K562 (cell line): ENCODE measurements at regions not wholly inside any gene's neighbourhood (a gene's known extent, or its start where the extent isn't known, plus 50 kb on each side); places are given as distances from the start of the nearest gene placed in this dataset.

ENCODE experiments used
- FOXA3 ChIP-seq, 2 experiments: fragments of 450-650 bp in 1 of 2; sonication (generic) in 1 of 2; formaldehyde crosslinking; IDR thresholded peaks in 1 of 2; conservative IDR thresholded peaks in 1 of 2; 2 replicates each; pipeline versions ENCODE4 v1.4.0 to v1.8.0; 2020 to 2022; ENCODE audit warnings: mild to moderate bottlenecking in 2 of 2, missing genetic modification reagents in 1 of 2
- KAT7 ChIP-seq: sonication (generic); formaldehyde crosslinking; IDR thresholded peaks from 2 replicates; pipeline ENCODE4 v1.8.0; 2022; ENCODE audit warnings: missing genetic modification reagents, mild to moderate bottlenecking, borderline replicate concordance
- ZFX ChIP-seq: sonication (generic); formaldehyde crosslinking; IDR thresholded peaks from 2 replicates; pipeline ENCODE4 v1.8.0; 2022; ENCODE audit warnings: mild to moderate bottlenecking, missing genetic modification reagents, moderate library complexity
- ZNF274 ChIP-seq: IDR thresholded peaks from 2 replicates; pipeline ENCODE4 v1.6.1; 2011; ENCODE audit warnings: low read depth, mild to moderate bottlenecking, low read length, moderate library complexity, borderline replicate concordance
- ZNF324 ChIP-seq: fragments of 250-450 bp; sonication (Bioruptor Pico); IDR thresholded peaks from 2 replicates; pipeline ENCODE4 v1.4.0; 2020; ENCODE audit warnings: mild to moderate bottlenecking
- ZNF395 ChIP-seq: fragments of 200-800 bp; sonication (Bioruptor generic); IDR thresholded peaks from 2 replicates; pipeline ENCODE4 v1.6.1; 2017; ENCODE audit warnings: missing genetic modification characterization, missing compliant biosample characterization

GRCh38 chr4:65819192-65819591 is 148.9 kb upstream of the EPHA5 start:
- TF ChIP-seq ZNF274 = no peak
- no peak for TF ChIP-seq KAT7 (CRISPR knock-in tag)
- TF ChIP-seq ZFX (CRISPR knock-in tag) = no peak
- TF ChIP-seq ZNF324 (CRISPR knock-in tag) = no peak
- no peak for TF ChIP-seq FOXA3 (CRISPR knock-in tag; conservative IDR thresholded peaks at IDR 0.05 in 1 of 2, IDR thresholded peaks at IDR 0.05 in 1 of 2)
- TF ChIP-seq ZNF395 (CRISPR knock-in tag) = no peak
